ENCODE measurements at regions not wholly inside any gene's neighbourhood (a gene's known extent, or its start where the extent isn't known, plus 50 kb on each side); places are given as distances from the start of the nearest gene placed in this dataset.
"Not testable (repeated sequence)": the region's sequence is repeated elsewhere in the genome, so short reads cannot be mapped to it uniquely, and the experiment has no call there.

DNA sequence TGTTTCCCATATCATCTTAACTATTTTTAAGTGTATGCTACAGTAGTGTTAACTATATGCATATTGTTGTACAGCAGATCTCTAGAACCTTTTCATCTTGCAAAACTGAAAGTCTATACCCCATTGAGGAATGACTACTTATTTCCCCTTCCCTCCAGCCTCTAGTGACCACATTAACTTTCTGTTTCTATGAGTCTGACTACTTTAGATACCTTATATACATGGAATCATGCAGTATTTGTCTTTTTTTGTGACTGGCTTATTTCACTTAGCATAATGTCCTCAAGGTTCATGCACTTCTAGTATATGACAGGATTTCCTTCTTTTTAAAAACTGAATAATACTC, 96.5 kb upstream of the BTG3 start:
- ChIA-PET POLR2A (no interaction called here), CTCF (no interaction called here)
- TF ChIP-seq, protein P1, sequence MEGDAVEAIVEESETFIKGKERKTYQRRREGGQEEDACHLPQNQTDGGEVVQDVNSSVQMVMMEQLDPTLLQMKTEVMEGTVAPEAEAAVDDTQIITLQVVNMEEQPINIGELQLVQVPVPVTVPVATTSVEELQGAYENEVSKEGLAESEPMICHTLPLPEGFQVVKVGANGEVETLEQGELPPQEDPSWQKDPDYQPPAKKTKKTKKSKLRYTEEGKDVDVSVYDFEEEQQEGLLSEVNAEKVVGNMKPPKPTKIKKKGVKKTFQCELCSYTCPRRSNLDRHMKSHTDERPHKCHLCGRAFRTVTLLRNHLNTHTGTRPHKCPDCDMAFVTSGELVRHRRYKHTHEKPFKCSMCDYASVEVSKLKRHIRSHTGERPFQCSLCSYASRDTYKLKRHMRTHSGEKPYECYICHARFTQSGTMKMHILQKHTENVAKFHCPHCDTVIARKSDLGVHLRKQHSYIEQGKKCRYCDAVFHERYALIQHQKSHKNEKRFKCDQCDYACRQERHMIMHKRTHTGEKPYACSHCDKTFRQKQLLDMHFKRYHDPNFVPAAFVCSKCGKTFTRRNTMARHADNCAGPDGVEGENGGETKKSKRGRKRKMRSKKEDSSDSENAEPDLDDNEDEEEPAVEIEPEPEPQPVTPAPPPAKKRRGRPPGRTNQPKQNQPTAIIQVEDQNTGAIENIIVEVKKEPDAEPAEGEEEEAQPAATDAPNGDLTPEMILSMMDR (IDR thresholded peaks at IDR 0.05; ENCODE audit: control extremely low read depth, extremely low read depth, low read depth, missing control alignments) = no peak
- DNase-seq (ENCODE audit: extremely low spot score) = no peak

DNA sequence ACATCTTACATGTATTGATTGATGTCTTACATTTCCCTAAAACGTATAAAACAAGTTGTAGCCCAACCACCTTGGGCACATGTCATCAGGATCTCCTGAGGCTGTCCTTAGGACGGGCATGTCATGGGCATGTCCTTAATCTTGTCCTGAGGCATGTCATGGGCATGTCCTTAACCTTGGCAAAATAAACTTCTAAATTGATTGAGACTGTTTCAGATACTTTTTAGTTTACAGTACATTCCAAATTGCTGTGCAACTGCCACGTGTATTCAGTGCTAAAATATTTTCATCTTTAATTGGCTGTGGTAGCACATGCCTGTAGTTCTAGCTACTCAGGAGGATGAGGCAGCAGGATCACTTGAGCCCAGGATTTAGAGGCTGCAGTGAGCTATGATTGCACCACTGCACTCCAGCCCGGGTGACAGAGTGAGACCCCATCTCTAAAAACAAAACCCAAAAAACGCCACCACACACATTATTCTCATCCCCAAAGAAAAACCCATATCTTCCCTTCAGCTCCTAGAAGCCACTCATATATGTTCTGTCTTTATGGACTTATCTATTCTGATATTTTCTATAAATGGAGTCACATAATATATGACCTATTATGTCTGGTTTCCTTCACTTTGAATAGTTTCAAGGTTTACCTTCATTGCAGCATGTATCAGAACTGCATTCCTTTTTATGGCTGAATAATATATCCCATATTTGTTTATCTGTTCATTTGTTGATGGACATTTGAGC, 96.0 kb upstream of the BTG3 start:
- DNase-seq (ENCODE audit: extremely low spot score) = no peak
- CTCF ChIA-PET = no interaction called here
- TF ChIP-seq, protein P1 (IDR thresholded peaks at IDR 0.05; ENCODE audit: control extremely low read depth, extremely low read depth, low read depth, missing control alignments) = no peak
- POLR2A ChIA-PET = no interaction called here

DNA sequence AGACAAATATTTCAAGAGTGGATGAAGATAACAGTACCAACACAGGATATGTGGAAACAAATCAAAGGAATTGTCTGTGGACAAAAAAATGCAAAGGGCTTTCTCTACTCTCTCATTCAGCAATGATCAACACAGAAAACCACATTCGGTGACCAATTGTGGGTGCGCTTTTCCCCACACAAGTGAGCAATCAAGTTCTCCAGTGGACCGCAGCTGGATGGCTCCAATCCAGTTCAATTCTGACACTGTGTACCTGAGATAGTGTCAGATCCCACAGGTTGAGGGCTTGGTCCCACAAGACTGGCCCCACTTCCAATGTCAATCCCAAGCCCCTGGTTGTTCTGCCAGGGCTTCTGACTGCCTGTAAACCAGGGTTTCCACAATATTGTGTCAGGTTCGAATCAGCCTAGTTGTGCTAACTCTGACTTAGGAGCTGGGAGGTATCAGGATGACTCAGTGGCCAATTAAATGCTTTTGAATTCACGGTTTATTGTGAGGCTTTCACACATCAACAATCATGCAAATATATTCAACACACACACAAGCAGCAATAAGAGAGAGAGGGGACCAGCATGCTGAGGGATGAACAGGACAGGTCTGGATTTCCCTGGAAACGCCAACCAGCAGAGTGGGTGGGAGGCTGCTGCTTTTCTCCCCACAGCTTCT, 87.0 kb upstream of the BTG3 start:
- CTCF ChIA-PET = no interaction called here
- POLR2A ChIA-PET = no interaction called here
- no peak for DNase-seq (ENCODE audit: extremely low spot score)
- TF ChIP-seq, protein P1 (IDR thresholded peaks at IDR 0.05; ENCODE audit: control extremely low read depth, extremely low read depth, low read depth, missing control alignments) = no peak

DNA sequence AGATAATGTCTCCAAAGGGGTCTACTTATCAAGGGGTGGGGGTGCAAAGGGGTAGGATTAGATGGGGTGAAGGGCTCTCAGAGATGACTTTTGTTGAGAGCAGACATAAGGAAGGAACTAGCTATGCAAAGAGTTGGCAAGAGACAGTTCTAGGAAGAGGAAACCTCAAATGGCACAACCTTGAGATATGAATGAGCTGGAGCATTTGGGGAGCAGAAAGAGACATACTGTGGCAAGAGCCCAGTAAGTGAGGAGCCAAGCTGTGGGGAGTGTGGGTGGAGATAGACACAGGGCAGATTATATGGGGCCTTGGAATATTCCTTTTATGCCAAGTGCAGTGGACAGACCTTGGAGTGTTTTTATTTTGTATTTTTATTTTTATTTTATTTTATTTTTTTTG, 84.8 kb upstream of the BTG3 start:
- TF ChIP-seq, protein P1 (IDR thresholded peaks at IDR 0.05; ENCODE audit: control extremely low read depth, extremely low read depth, low read depth, missing control alignments) = no peak
- ChIA-PET POLR2A (no interaction called here), CTCF (interaction anchor here (1.4 kb wide), 1 partner anchor 9 kb away, joined by 6 read pairs; no protein-coding TSS in a partner anchor)

GRCh38 chr21:17694416-17694815, 81.7 kb upstream of the BTG3 start:
- CTCF ChIA-PET, POLR2A ChIA-PET: not testable (repeated sequence)

More for the DNA sequence above, 84.8 kb upstream of the BTG3 start:
- DNase-seq (ENCODE audit: extremely low spot score) = no peak

GRCh38 chr21:17693801-17694200, 81.1 kb upstream of the BTG3 start:
- TF ChIP-seq, protein P1 (IDR thresholded peaks at IDR 0.05; ENCODE audit: control extremely low read depth, extremely low read depth, low read depth, missing control alignments) = no peak
- POLR2A ChIA-PET = no interaction called here
- CTCF ChIA-PET = no interaction called here
- no peak for DNase-seq (ENCODE audit: extremely low spot score)

More at GRCh38 chr21:17694416-17694815, 81.7 kb upstream of the BTG3 start:
- DNase-seq (ENCODE audit: extremely low spot score) = not testable (repeated sequence)

DNA sequence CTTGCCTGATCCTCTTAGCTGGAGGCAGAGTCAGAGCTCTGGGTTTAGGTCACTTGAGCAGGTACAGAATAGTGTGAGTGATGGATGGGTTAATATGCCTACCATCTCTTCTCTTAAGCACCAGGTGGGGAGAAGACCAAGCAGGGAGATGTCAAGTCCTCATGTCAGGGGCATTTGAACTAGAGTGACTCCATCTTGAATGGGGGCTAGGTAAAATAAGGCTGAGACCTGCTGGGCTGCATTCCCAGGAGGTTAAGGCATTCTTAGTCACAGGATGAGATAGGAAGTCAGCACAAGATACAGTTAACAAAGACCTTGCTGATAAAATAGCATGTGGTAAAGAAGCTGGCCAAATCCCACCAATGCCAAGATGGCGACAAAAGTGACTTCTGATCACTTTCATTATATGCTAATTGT, 77.4 kb upstream of the BTG3 start:
- no peak for DNase-seq (ENCODE audit: extremely low spot score)
- TF ChIP-seq, protein P1 (IDR thresholded peaks at IDR 0.05; ENCODE audit: control extremely low read depth, extremely low read depth, low read depth, missing control alignments) = no peak
- POLR2A ChIA-PET = no interaction called here
- CTCF ChIA-PET = interaction anchor here (1.1 to 2.6 kb wide), 7 partner anchors 12 to 214 kb away, joined by 3 to 10 read pairs (median 4); no protein-coding TSS in a partner anchor
